Heart right ventricle (tissue), 16 donors: ENCODE measurements at regions not wholly inside any gene's neighbourhood (a gene's known extent, or its start where the extent isn't known, plus 50 kb on each side); places are given as distances from the start of the nearest gene placed in this dataset.

Experiments used
- ATAC-seq, 8 donors: fragments of 200-7000 bp; cut with Tn5 transposase; one replicate each; pipeline ENCODE4 v1.9.1; 2020; ENCODE audit warnings: mild to moderate bottlenecking in 8 of 8, moderate library complexity in 8 of 8, moderate number of reproducible peaks in 1 of 8
- DNase-seq, 2 donors: peaks; one replicate each; pipeline ENCODE4 v3.0.0-alpha.2; 2020
- H3K27ac ChIP-seq, 10 donors: fragments of 200-600 bp; sonication (generic) in 2 of 10; one replicate each; pipeline versions ENCODE4 v1.5.0 to v1.8.0; 2020 to 2022; ENCODE audit warnings: mild to moderate bottlenecking in 3 of 10
- H3K27me3 ChIP-seq, 7 donors: fragments of 200-600 bp; one replicate each; pipeline ENCODE4 v1.8.0; 2021 to 2022; ENCODE audit warnings: mild to moderate bottlenecking in 2 of 7
- H3K36me3 ChIP-seq, 9 donors: fragments of 200-600 bp; sonication (generic) in 1 of 9; one replicate each; pipeline versions ENCODE4 v1.5.0 to v1.8.0; 2020 to 2022; ENCODE audit warnings: mild to moderate bottlenecking in 2 of 9
- H3K4me1 ChIP-seq, 9 donors: fragments of 200-600 bp; sonication (generic) in 1 of 9; one replicate each; pipeline versions ENCODE4 v1.5.0 to v1.8.0; 2020 to 2022; ENCODE audit warnings: mild to moderate bottlenecking in 4 of 9
- H3K4me3 ChIP-seq, 10 donors: fragments of 200-600 bp; sonication (generic) in 2 of 10; one replicate each; pipeline versions ENCODE4 v1.5.0 to v1.8.0; 2020 to 2022; ENCODE audit warnings: mild to moderate bottlenecking in 7 of 10, moderate library complexity in 2 of 10
- H3K9me3 ChIP-seq, 11 donors: fragments of 200-600 bp in 10 of 11; sonication (generic) in 2 of 11; one replicate each; pipeline versions ENCODE4 v1.5.0 to v1.8.0; 2013 to 2022; ENCODE audit warnings: mild to moderate bottlenecking in 2 of 11, control low read depth in 1 of 11, moderate library complexity in 1 of 11
- WGBS, 2 donors: extraction: QIAGEN DNeasy Blood & Tissue Kit; methylation state at CpG; one replicate each; pipeline ENCODE4 v1.1.7; 2013; ENCODE audit warnings: inconsistent platforms in 1 of 2; 5-methylcytosine and 5-hydroxymethylcytosine counted together
- intact Hi-C, 10 donors: fragments of 100-400 bp; cut with DNase I; formaldehyde crosslinking; loops; one replicate each; pipeline versions ENCODE4 v1.11.1 to v1.14.2; 2022
- TF ChIP-seq, protein P1 (sequence below), 9 donors: fragments of 200-600 bp; sonication (generic) in 2 of 9; IDR thresholded peaks; one replicate each; pipeline versions ENCODE4 v1.5.0 to v1.8.0; 2021 to 2022; ENCODE audit warnings: antibody characterized with exemption in 9 of 9, mild to moderate bottlenecking in 5 of 9, moderate library complexity in 1 of 9
- donor health status: Arrhythmogenic right ventricular cardiomyopathy.
- donor health status: ischemic (EF 13 %, LVEDD 7.1; RV severe dilation, severe dysfunction).
- donor health status: healthy with polysubstance abuse.
- donor health status: DM: no; HTN: yes; CAD: no.
- donor health status: DM: no; HTN: no; CAD: no.
- donor health status: ischemic (EF 25% LVEDD 6.9; RV normal size, moderate dysfunction).
- donor health status: ischemic (EF 25% LVEDD 5.7; RV mildly dilated, moderate dysfunction).
- donor health status: healthy.
- donor health status: DM: yes; HTN: yes; CAD: no.
- donor health status: Ischemic cardiomyopathy.
- donor health status: ischemic (EF 35%, LVEDD 5.7; RV mildly dilated, moderate dysfunction).
- donor health status: nonischemic (EF 11% LVEDD 7.7; RV severe dilation, severe dysfunction).
- donor health status: DM: yes; HTN: yes; CAD: no.
- donor health status: PGD.
- donor health status: ischemic (EF 29% LVEDD 5.4; RV normal size, mild dysfunction).
- donor health status: nonischemic (EF 23%, LVEDD 6.1; RV moderate dilation, normal function).

- H3K4me3 ChIP-seq: no peak overlapping the region
- WGBS, 2 donors: 63 to 64% methylated on average over 3 of the region's 3 CpGs
- H3K9me3 ChIP-seq: peaks cover 0 to 3% (median 0%) of the 10 kb centered on the region in 11 donors
- ATAC-seq (no peak), DNase-seq (no peak)
- TF ChIP-seq, protein P1, sequence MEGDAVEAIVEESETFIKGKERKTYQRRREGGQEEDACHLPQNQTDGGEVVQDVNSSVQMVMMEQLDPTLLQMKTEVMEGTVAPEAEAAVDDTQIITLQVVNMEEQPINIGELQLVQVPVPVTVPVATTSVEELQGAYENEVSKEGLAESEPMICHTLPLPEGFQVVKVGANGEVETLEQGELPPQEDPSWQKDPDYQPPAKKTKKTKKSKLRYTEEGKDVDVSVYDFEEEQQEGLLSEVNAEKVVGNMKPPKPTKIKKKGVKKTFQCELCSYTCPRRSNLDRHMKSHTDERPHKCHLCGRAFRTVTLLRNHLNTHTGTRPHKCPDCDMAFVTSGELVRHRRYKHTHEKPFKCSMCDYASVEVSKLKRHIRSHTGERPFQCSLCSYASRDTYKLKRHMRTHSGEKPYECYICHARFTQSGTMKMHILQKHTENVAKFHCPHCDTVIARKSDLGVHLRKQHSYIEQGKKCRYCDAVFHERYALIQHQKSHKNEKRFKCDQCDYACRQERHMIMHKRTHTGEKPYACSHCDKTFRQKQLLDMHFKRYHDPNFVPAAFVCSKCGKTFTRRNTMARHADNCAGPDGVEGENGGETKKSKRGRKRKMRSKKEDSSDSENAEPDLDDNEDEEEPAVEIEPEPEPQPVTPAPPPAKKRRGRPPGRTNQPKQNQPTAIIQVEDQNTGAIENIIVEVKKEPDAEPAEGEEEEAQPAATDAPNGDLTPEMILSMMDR (IDR thresholded peaks at IDR 0.05): no peak
- H3K27me3 ChIP-seq: no peaks in the 10 kb centered on the region
- no peaks in the 10 kb centered on the region for H3K4me1 ChIP-seq
- no peak overlapping the region for H3K27ac ChIP-seq
- intact Hi-C loops: no loop called here
- no peaks in the 10 kb centered on the region for H3K36me3 ChIP-seq
Measured at GRCh38 chr14:43483415-43483814, 1023.7 kb downstream of the FSCB start.

- H3K36me3 ChIP-seq: no peaks in the 10 kb centered on the region
- 92 to 97% methylated on average over 2 of the region's 2 CpGs for WGBS, 2 donors
- DNase-seq (no peak), ATAC-seq (no peak)
- intact Hi-C loops: no loop called here
- peaks cover 0 to 3% (median 0%) of the 10 kb centered on the region in 11 donors for H3K9me3 ChIP-seq
- no peak overlapping the region for H3K27ac ChIP-seq
- TF ChIP-seq, protein P1 (IDR thresholded peaks at IDR 0.05): no peak
- H3K4me3 ChIP-seq: no peak overlapping the region
- no peaks in the 10 kb centered on the region for H3K4me1 ChIP-seq
- no peaks in the 10 kb centered on the region for H3K27me3 ChIP-seq
Measured at GRCh38 chr14:43481864-43482263, 1025.2 kb downstream of the FSCB start.

DNA sequence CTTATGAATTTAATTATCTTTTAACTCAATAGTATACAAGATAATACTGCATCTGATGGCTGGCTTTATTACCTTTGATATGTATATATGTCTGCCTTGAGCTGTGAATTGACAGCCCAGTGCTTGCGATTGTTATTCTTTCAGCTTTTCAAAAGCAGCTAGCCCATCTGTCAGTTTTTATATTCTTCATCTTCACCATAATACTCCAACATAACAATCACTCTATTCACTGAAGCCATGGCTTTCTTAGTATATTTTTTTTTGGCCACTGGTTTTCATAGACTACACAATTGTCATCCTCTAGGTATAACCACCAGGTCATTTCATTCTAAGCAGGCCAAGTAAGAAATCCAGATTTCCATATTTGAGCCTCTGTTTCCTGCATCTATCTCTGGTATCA is 1026.1 kb downstream of the FSCB start:
- intact Hi-C loops: no loop called here
- ATAC-seq (no peak), DNase-seq (no peak)
- no peaks in the 10 kb centered on the region for H3K36me3 ChIP-seq
- H3K9me3 ChIP-seq: peaks cover 0 to 3% (median 0%) of the 10 kb centered on the region in 11 donors
- no peak overlapping the region for H3K27ac ChIP-seq
- no peak overlapping the region for H3K4me3 ChIP-seq
- H3K27me3 ChIP-seq: no peaks in the 10 kb centered on the region
- WGBS, 2 donors: 92 to 94% methylated on average over 1 of the region's 1 CpG
- TF ChIP-seq, protein P1 (IDR thresholded peaks at IDR 0.05): no peak
- no peaks in the 10 kb centered on the region for H3K4me1 ChIP-seq

GRCh38 chr14:43479596-43480195 is 1027.4 kb downstream of the FSCB start:
- H3K27ac ChIP-seq: no peak overlapping the region
- H3K4me3 ChIP-seq: no peak overlapping the region
- no peak for ATAC-seq
- no peak for DNase-seq
- H3K4me1 ChIP-seq: no peaks in the 10 kb centered on the region
- H3K36me3 ChIP-seq: no peaks in the 10 kb centered on the region
- no peaks in the 10 kb centered on the region for H3K27me3 ChIP-seq
- intact Hi-C loops: no loop called here
- TF ChIP-seq, protein P1 (IDR thresholded peaks at IDR 0.05): no peak
- 62 to 64% methylated on average over 2 of the region's 2 CpGs for WGBS, 2 donors
- peaks cover 0 to 3% (median 0%) of the 10 kb centered on the region in 11 donors for H3K9me3 ChIP-seq
